Ascending aorta (tissue), 2 donors: ENCODE measurements at regions not wholly inside any gene's neighbourhood (a gene's known extent, or its start where the extent isn't known, plus 50 kb on each side); places are given as distances from the start of the nearest gene placed in this dataset.
A peak's percentile ranks its signal among the peaks of the same experiment; 100 is the strongest.

Source experiments
- DNase-seq, 2 donors: peaks; one replicate each; pipeline ENCODE4 v3.0.0-alpha.2; 2019; ENCODE audit warnings: low spot score in 2 of 2
- H3K27ac ChIP-seq, 2 donors: fragments of 200-600 bp; sonication (generic); one replicate each; pipeline ENCODE4 v1.5.1; 2016 to 2017; ENCODE audit warnings: mild to moderate bottlenecking in 1 of 2
- H3K27me3 ChIP-seq: fragments of 200-600 bp; sonication (generic); one replicate; pipeline ENCODE4 v1.5.1; 2017
- H3K36me3 ChIP-seq, 2 donors: fragments of 200-600 bp; sonication (generic); one replicate each; pipeline ENCODE4 v1.5.1; 2016
- H3K4me1 ChIP-seq, 2 donors: fragments of 200-600 bp; sonication (generic); one replicate each; pipeline ENCODE4 v1.5.1; 2016 to 2017; ENCODE audit warnings: mild to moderate bottlenecking in 1 of 2
- H3K4me3 ChIP-seq, 2 donors: fragments of 200-600 bp; sonication (generic); one replicate each; pipeline ENCODE4 v1.5.1; 2016 to 2017; ENCODE audit warnings: mild to moderate bottlenecking in 1 of 2
- H3K9me3 ChIP-seq, 2 donors: fragments of 200-600 bp; sonication (generic); one replicate each; pipeline ENCODE4 v1.5.1; 2016
- CTCF ChIP-seq, 3 experiments: fragments of 200-600 bp in 2 of 3; fragments of 450-650 bp in 1 of 3; sonication (generic) in 2 of 3; IDR thresholded peaks; one replicate each; pipeline ENCODE4 v1.5.1; 2016 to 2019; ENCODE audit warnings: antibody characterized with exemption in 3 of 3, mild to moderate bottlenecking in 1 of 3, moderate library complexity in 1 of 3
- intact Hi-C: fragments of 100-400 bp; cut with DNase I; formaldehyde crosslinking; loops from one replicate; pipeline ENCODE4 v1.15.1; 2023

- no peaks in the 10 kb centered on the region for H3K4me1 ChIP-seq
- intact Hi-C loops, result no loop called here
- no peak for DNase-seq
- no peak for TF ChIP-seq CTCF (IDR thresholded peaks at IDR 0.05)
- no peaks in the 10 kb centered on the region for H3K9me3 ChIP-seq
- no peak overlapping the region for H3K4me3 ChIP-seq
- H3K27ac ChIP-seq, result no peak overlapping the region
- no peaks in the 10 kb centered on the region for H3K27me3 ChIP-seq
- H3K36me3 ChIP-seq, result no peaks in the 10 kb centered on the region
Observed at GRCh38 chr2:239735131-239735828, 289.9 kb downstream of the NDUFA10 start.

GRCh38 chr2:239734436-239735005, 290.6 kb downstream of the NDUFA10 start:
- intact Hi-C loops, result no loop called here
- no peaks in the 10 kb centered on the region for H3K36me3 ChIP-seq
- no peaks in the 10 kb centered on the region for H3K4me1 ChIP-seq
- no peak overlapping the region for H3K27ac ChIP-seq
- no peaks in the 10 kb centered on the region for H3K27me3 ChIP-seq
- no peak overlapping the region for H3K4me3 ChIP-seq
- TF ChIP-seq CTCF (IDR thresholded peaks at IDR 0.05), result no peak
- H3K9me3 ChIP-seq, result no peaks in the 10 kb centered on the region
- DNase-seq, result no peak

- no peaks in the 10 kb centered on the region for H3K36me3 ChIP-seq
- DNase-seq, result peak in 1 of 2 donors; percentile 52
- no peak overlapping the region for H3K27ac ChIP-seq
- H3K4me1 ChIP-seq, result peaks cover 0 to 2% of the 10 kb centered on the region in 2 donors
- H3K27me3 ChIP-seq, result no peaks in the 10 kb centered on the region
- TF ChIP-seq CTCF (IDR thresholded peaks at IDR 0.05), result no peak
- no peaks in the 10 kb centered on the region for H3K9me3 ChIP-seq
- H3K4me3 ChIP-seq, result no peak overlapping the region
- intact Hi-C loops, result no loop called here
Observed at GRCh38 chr2:239732666-239733010, 292.5 kb downstream of the NDUFA10 start.

GRCh38 chr2:239731998-239732665, 293.0 kb downstream of the NDUFA10 start:
- TF ChIP-seq CTCF (IDR thresholded peaks at IDR 0.05), result no peak
- DNase-seq, result peak in 1 of 2 donors; percentile 56
- intact Hi-C loops, result no loop called here

GRCh38 chr2:239731422-239731821, 293.7 kb downstream of the NDUFA10 start:
- no peaks in the 10 kb centered on the region for H3K9me3 ChIP-seq
- H3K4me3 ChIP-seq, result no peak overlapping the region
- no peak for TF ChIP-seq CTCF (IDR thresholded peaks at IDR 0.05)
- no peaks in the 10 kb centered on the region for H3K36me3 ChIP-seq
- no peak overlapping the region for H3K27ac ChIP-seq
- intact Hi-C loops, result no loop called here
- peak in 1 of 2 donors; percentile 54 for DNase-seq
- no peaks in the 10 kb centered on the region for H3K27me3 ChIP-seq
- peaks cover 0 to 2% of the 10 kb centered on the region in 2 donors for H3K4me1 ChIP-seq

More at GRCh38 chr2:239731998-239732665, 293.0 kb downstream of the NDUFA10 start:
- Histone ChIP-seq H3K27ac (no peak overlapping the region), H3K4me1 (peaks cover 0 to 2% of the 10 kb centered on the region in 2 donors), H3K27me3 (no peaks in the 10 kb centered on the region), H3K36me3 (no peaks in the 10 kb centered on the region), H3K9me3 (no peaks in the 10 kb centered on the region), H3K4me3 (no peak overlapping the region)
